ENCODE measurements at regions not wholly inside any gene's neighbourhood (a gene's known extent, or its start where the extent isn't known, plus 50 kb on each side); places are given as distances from the start of the nearest gene placed in this dataset.

GRCh38 chr2:16118611-16119590 lies 178.6 kb downstream of the MYCN start:
- no peak overlapping the region for H3K4me3 ChIP-seq
- no peaks in the 10 kb centered on the region for H3K27me3 ChIP-seq (replicated peaks; ENCODE audit: insufficient read depth)
- no peaks in the 10 kb centered on the region for H3K4me1 ChIP-seq (replicated peaks)
- H3K36me3 ChIP-seq: no peaks in the 10 kb centered on the region
- TF ChIP-seq POLR2AphosphoS5 (IDR thresholded peaks at IDR 0.05): no peak
- TF ChIP-seq POLR2A (IDR thresholded peaks at IDR 0.05): no peak
- no peak for TF ChIP-seq CTCF (IDR thresholded peaks at IDR 0.05)
- intact Hi-C loops (cut with DNase I): no loop called here
- H3K9me3 ChIP-seq: no peaks in the 10 kb centered on the region
- DNase-seq (ENCODE audit: low spot score): no peak
- WGBS: 88% methylated on average over 5 of the region's 5 CpGs
- no peak overlapping the region for H3K27ac ChIP-seq

GRCh38 chr2:16117791-16118610 lies 177.7 kb downstream of the MYCN start:
- TF ChIP-seq POLR2A (IDR thresholded peaks at IDR 0.05) (no peak), POLR2AphosphoS5 (IDR thresholded peaks at IDR 0.05) (no peak), CTCF (IDR thresholded peaks at IDR 0.05) (no peak)
- no peak for DNase-seq (ENCODE audit: low spot score)
- WGBS: 88% methylated on average over 9 of the region's 9 CpGs

GRCh38 chr2:16117021-16117700 lies 176.8 kb downstream of the MYCN start:
- no peaks in the 10 kb centered on the region for H3K4me1 ChIP-seq (replicated peaks)
- no peaks in the 10 kb centered on the region for H3K27me3 ChIP-seq (replicated peaks; ENCODE audit: insufficient read depth)
- H3K9me3 ChIP-seq: no peaks in the 10 kb centered on the region
- H3K4me3 ChIP-seq: no peak overlapping the region
- no peaks in the 10 kb centered on the region for H3K36me3 ChIP-seq
- WGBS: 92% methylated on average over 9 of the region's 9 CpGs
- TF ChIP-seq CTCF (IDR thresholded peaks at IDR 0.05) (no peak), POLR2A (IDR thresholded peaks at IDR 0.05) (no peak), POLR2AphosphoS5 (IDR thresholded peaks at IDR 0.05) (no peak)
- no peak for DNase-seq (ENCODE audit: low spot score)
- no peak overlapping the region for H3K27ac ChIP-seq
- intact Hi-C loops (cut with DNase I): no loop called here

More at GRCh38 chr2:16117791-16118610, 177.7 kb downstream of the MYCN start:
- intact Hi-C loops (cut with DNase I): no loop called here
- H3K36me3 ChIP-seq: no peaks in the 10 kb centered on the region
- no peaks in the 10 kb centered on the region for H3K9me3 ChIP-seq
- H3K27ac ChIP-seq: no peak overlapping the region
- H3K4me1 ChIP-seq (replicated peaks): no peaks in the 10 kb centered on the region
- no peaks in the 10 kb centered on the region for H3K27me3 ChIP-seq (replicated peaks; ENCODE audit: insufficient read depth)
- H3K4me3 ChIP-seq: no peak overlapping the region

- Histone ChIP-seq H3K27me3 (replicated peaks; ENCODE audit: insufficient read depth) (no peaks in the 10 kb centered on the region), H3K27ac (no peak overlapping the region), H3K4me1 (replicated peaks) (no peaks in the 10 kb centered on the region), H3K4me3 (no peak overlapping the region), H3K36me3 (no peaks in the 10 kb centered on the region), H3K9me3 (no peaks in the 10 kb centered on the region)
- DNase-seq (ENCODE audit: low spot score): no peak
- WGBS: 88% methylated on average over 7 of the region's 7 CpGs
- TF ChIP-seq POLR2AphosphoS5 (IDR thresholded peaks at IDR 0.05): no peak
- TF ChIP-seq CTCF (IDR thresholded peaks at IDR 0.05): no peak
- no peak for TF ChIP-seq POLR2A (IDR thresholded peaks at IDR 0.05)
- intact Hi-C loops (cut with DNase I): no loop called here
These were observed 175.8 kb downstream of the MYCN start for GRCh38 chr2:16115881-16116830.
